Suprapubic skin (tissue), 4 donors: ENCODE measurements at regions not wholly inside any gene's neighbourhood (a gene's known extent, or its start where the extent isn't known, plus 50 kb on each side); places are given as distances from the start of the nearest gene placed in this dataset.

Source experiments
- CTCF ChIP-seq, 2 donors: fragments of 200-600 bp in 1 of 2; fragments of 450-650 bp in 1 of 2; sonication (generic) in 1 of 2; IDR thresholded peaks; one replicate each; pipeline ENCODE4 v1.5.1; 2016 to 2019; ENCODE audit warnings: antibody characterized with exemption in 2 of 2, mild to moderate bottlenecking in 1 of 2, moderate library complexity in 1 of 2
- EP300 ChIP-seq: sonication (generic); formaldehyde crosslinking; IDR thresholded peaks from one replicate; pipeline ENCODE4 v1.6.1; 2017; ENCODE audit warnings: antibody characterized with exemption
- POLR2A ChIP-seq, 2 donors: fragments of 450-650 bp; IDR thresholded peaks; one replicate each; pipeline ENCODE4 v1.6.1; 2017; ENCODE audit warnings: antibody characterized with exemption in 2 of 2, mild to moderate bottlenecking in 2 of 2, moderate library complexity in 2 of 2
- POLR2AphosphoS5 ChIP-seq, 3 donors: sonication (generic); formaldehyde crosslinking; IDR thresholded peaks; one replicate each; pipeline ENCODE4 v1.6.1; 2017; ENCODE audit warnings: antibody characterized with exemption in 3 of 3

GRCh38 chr10:44164251-44164956, 220.5 kb downstream of the CXCL12 start:
- TF ChIP-seq EP300 (no peak), POLR2AphosphoS5 (IDR thresholded peaks at IDR 0.05) (no peak), CTCF (IDR thresholded peaks at IDR 0.05) (no peak), POLR2A (IDR thresholded peaks at IDR 0.05) (no peak)
